PC-9 (cell line): ENCODE measurements at regions not wholly inside any gene's neighbourhood (a gene's known extent, or its start where the extent isn't known, plus 50 kb on each side); places are given as distances from the start of the nearest gene placed in this dataset.

Experiments
- CTCF ChIP-seq: fragments of 200-600 bp; sonication (generic); conservative IDR thresholded peaks from 2 replicates; pipeline ENCODE4 v1.6.1; 2017; ENCODE audit warnings: mixed run types, antibody characterized with exemption, mild to moderate bottlenecking, moderate library complexity
- EZH2 ChIP-seq: fragments of 200-600 bp; sonication (generic); IDR thresholded peaks from 2 replicates; pipeline ENCODE4 v1.8.0; 2017; ENCODE audit warnings: antibody characterized with exemption, low read depth

- no peak for TF ChIP-seq CTCF
- TF ChIP-seq EZH2: no peak
Observed at GRCh38 chr13:44305917-44306370, 67.7 kb upstream of the SERP2 start.
